ENCODE measurements at regions not wholly inside any gene's neighbourhood (a gene's known extent, or its start where the extent isn't known, plus 50 kb on each side); places are given as distances from the start of the nearest gene placed in this dataset.

GRCh38 chr5:171678646-171679045, 107.0 kb upstream of the SMIM23 start:
- no peak overlapping the region for H3K4me3 ChIP-seq (ENCODE audit: low read depth in 1 of 3, low read length in 3 of 3)

GRCh38 chr5:171680485-171680884, 105.1 kb upstream of the SMIM23 start:
- Histone ChIP-seq H3K27me3 (ENCODE audit: control insufficient read depth in 3 of 3, insufficient read depth in 3 of 3, low read length in 3 of 3) (peaks cover 0 to 14% (median 2%) of the 10 kb centered on the region in 3 donors), H3K4me3 (ENCODE audit: low read depth in 1 of 3, low read length in 3 of 3) (no peak overlapping the region), H3K4me1 (ENCODE audit: control insufficient read depth in 3 of 3, insufficient read depth in 2 of 3, low read depth in 1 of 3, low read length in 2 of 3) (no peaks in the 10 kb centered on the region), H3K36me3 (ENCODE audit: control insufficient read depth in 3 of 3, insufficient read depth in 2 of 3, low read depth in 1 of 3, low read length in 3 of 3) (no peaks in the 10 kb centered on the region), H3K27ac (ENCODE audit: low read depth in 1 of 3, low read length in 2 of 3) (no peak overlapping the region), H3K9me3 (ENCODE audit: control insufficient read depth in 2 of 2, insufficient read depth in 1 of 2, low read depth in 1 of 2, low read length in 1 of 2) (no peaks in the 10 kb centered on the region)
- FAIRE-seq (no peak), DNase-seq (no peak)
- WGBS, 3 donors: 78 to 82% (median 81%) methylated on average over 6 of the region's 6 CpGs

More at GRCh38 chr5:171678646-171679045, 107.0 kb upstream of the SMIM23 start:
- H3K27ac ChIP-seq (ENCODE audit: low read depth in 1 of 3, low read length in 2 of 3): no peak overlapping the region
- no peaks in the 10 kb centered on the region for H3K36me3 ChIP-seq (ENCODE audit: control insufficient read depth in 3 of 3, insufficient read depth in 2 of 3, low read depth in 1 of 3, low read length in 3 of 3)
- WGBS, 3 donors: 50 to 71% (median 55%) methylated on average over 1 of the region's 1 CpG
- H3K9me3 ChIP-seq (ENCODE audit: control insufficient read depth in 2 of 2, insufficient read depth in 1 of 2, low read depth in 1 of 2, low read length in 1 of 2): peaks cover 0 to 3% of the 10 kb centered on the region in 2 donors
- H3K4me1 ChIP-seq (ENCODE audit: control insufficient read depth in 3 of 3, insufficient read depth in 2 of 3, low read depth in 1 of 3, low read length in 2 of 3): no peaks in the 10 kb centered on the region
- DNase-seq (no peak), FAIRE-seq (no peak)
- peaks cover 0 to 15% (median 6%) of the 10 kb centered on the region in 3 donors for H3K27me3 ChIP-seq (ENCODE audit: control insufficient read depth in 3 of 3, insufficient read depth in 3 of 3, low read length in 3 of 3)

- Histone ChIP-seq H3K27me3 (ENCODE audit: control insufficient read depth in 3 of 3, insufficient read depth in 3 of 3, low read length in 3 of 3) (peaks cover 0 to 11% (median 2%) of the 10 kb centered on the region in 3 donors), H3K4me3 (ENCODE audit: low read depth in 1 of 3, low read length in 3 of 3) (no peak overlapping the region), H3K4me1 (ENCODE audit: control insufficient read depth in 3 of 3, insufficient read depth in 2 of 3, low read depth in 1 of 3, low read length in 2 of 3) (no peaks in the 10 kb centered on the region), H3K9me3 (ENCODE audit: control insufficient read depth in 2 of 2, insufficient read depth in 1 of 2, low read depth in 1 of 2, low read length in 1 of 2) (no peaks in the 10 kb centered on the region), H3K36me3 (ENCODE audit: control insufficient read depth in 3 of 3, insufficient read depth in 2 of 3, low read depth in 1 of 3, low read length in 3 of 3) (no peaks in the 10 kb centered on the region), H3K27ac (ENCODE audit: low read depth in 1 of 3, low read length in 2 of 3) (no peak overlapping the region)
- DNase-seq: no peak
- FAIRE-seq: no peak
- 79 to 85% (median 84%) methylated on average over 4 of the region's 4 CpGs for WGBS, 3 donors
Observed at GRCh38 chr5:171681061-171681460, 104.6 kb upstream of the SMIM23 start.

- Histone ChIP-seq H3K9me3 (ENCODE audit: control insufficient read depth in 2 of 2, insufficient read depth in 1 of 2, low read depth in 1 of 2, low read length in 1 of 2) (no peaks in the 10 kb centered on the region), H3K4me1 (ENCODE audit: control insufficient read depth in 3 of 3, insufficient read depth in 2 of 3, low read depth in 1 of 3, low read length in 2 of 3) (no peaks in the 10 kb centered on the region), H3K27me3 (ENCODE audit: control insufficient read depth in 3 of 3, insufficient read depth in 3 of 3, low read length in 3 of 3) (peaks cover 0 to 11% (median 2%) of the 10 kb centered on the region in 3 donors), H3K36me3 (ENCODE audit: control insufficient read depth in 3 of 3, insufficient read depth in 2 of 3, low read depth in 1 of 3, low read length in 3 of 3) (no peaks in the 10 kb centered on the region), H3K27ac (ENCODE audit: low read depth in 1 of 3, low read length in 2 of 3) (no peak overlapping the region), H3K4me3 (ENCODE audit: low read depth in 1 of 3, low read length in 3 of 3) (no peak overlapping the region)
- DNase-seq: no peak
- no peak for FAIRE-seq
- 42 to 65% (median 51%) methylated on average over 6 of the region's 6 CpGs for WGBS, 3 donors
Observed at GRCh38 chr5:171681677-171682076, 103.9 kb upstream of the SMIM23 start.

GRCh38 chr5:171682801-171683200, 102.8 kb upstream of the SMIM23 start:
- H3K4me1 ChIP-seq (ENCODE audit: control insufficient read depth in 3 of 3, insufficient read depth in 2 of 3, low read depth in 1 of 3, low read length in 2 of 3): no peaks in the 10 kb centered on the region
- DNase-seq (no peak), FAIRE-seq (no peak)
- H3K27ac ChIP-seq (ENCODE audit: low read depth in 1 of 3, low read length in 2 of 3): no peak overlapping the region
- no peaks in the 10 kb centered on the region for H3K9me3 ChIP-seq (ENCODE audit: control insufficient read depth in 2 of 2, insufficient read depth in 1 of 2, low read depth in 1 of 2, low read length in 1 of 2)
- H3K27me3 ChIP-seq (ENCODE audit: control insufficient read depth in 3 of 3, insufficient read depth in 3 of 3, low read length in 3 of 3): peaks cover 0 to 5% (median 2%) of the 10 kb centered on the region in 3 donors
- 73 to 80% (median 79%) methylated on average over 9 of the region's 9 CpGs for WGBS, 3 donors
- H3K36me3 ChIP-seq (ENCODE audit: control insufficient read depth in 3 of 3, insufficient read depth in 2 of 3, low read depth in 1 of 3, low read length in 3 of 3): no peaks in the 10 kb centered on the region
- no peak overlapping the region for H3K4me3 ChIP-seq (ENCODE audit: low read depth in 1 of 3, low read length in 3 of 3)

GRCh38 chr5:171684169-171684568, 101.4 kb upstream of the SMIM23 start:
- no peaks in the 10 kb centered on the region for H3K9me3 ChIP-seq (ENCODE audit: control insufficient read depth in 2 of 2, insufficient read depth in 1 of 2, low read depth in 1 of 2, low read length in 1 of 2)
- peaks cover 0 to 5% (median 2%) of the 10 kb centered on the region in 3 donors for H3K27me3 ChIP-seq (ENCODE audit: control insufficient read depth in 3 of 3, insufficient read depth in 3 of 3, low read length in 3 of 3)
- DNase-seq: no peak
- no peak for FAIRE-seq
- WGBS, 3 donors: 59 to 80% (median 66%) methylated on average over 5 of the region's 5 CpGs
- H3K27ac ChIP-seq (ENCODE audit: low read depth in 1 of 3, low read length in 2 of 3): no peak overlapping the region
- H3K4me1 ChIP-seq (ENCODE audit: control insufficient read depth in 3 of 3, insufficient read depth in 2 of 3, low read depth in 1 of 3, low read length in 2 of 3): no peaks in the 10 kb centered on the region
- H3K36me3 ChIP-seq (ENCODE audit: control insufficient read depth in 3 of 3, insufficient read depth in 2 of 3, low read depth in 1 of 3, low read length in 3 of 3): no peaks in the 10 kb centered on the region
- H3K4me3 ChIP-seq (ENCODE audit: low read depth in 1 of 3, low read length in 3 of 3): no peak overlapping the region

- no peaks in the 10 kb centered on the region for H3K27me3 ChIP-seq (ENCODE audit: control insufficient read depth in 3 of 3, insufficient read depth in 3 of 3, low read length in 3 of 3)
- no peaks in the 10 kb centered on the region for H3K9me3 ChIP-seq (ENCODE audit: control insufficient read depth in 2 of 2, insufficient read depth in 1 of 2, low read depth in 1 of 2, low read length in 1 of 2)
- no peak overlapping the region for H3K27ac ChIP-seq (ENCODE audit: low read depth in 1 of 3, low read length in 2 of 3)
- FAIRE-seq: no peak
- WGBS, 3 donors: 82 to 85% (median 84%) methylated on average over 11 of the region's 11 CpGs
- peak; percentile 1 to 14 for DNase-seq
- no peaks in the 10 kb centered on the region for H3K4me1 ChIP-seq (ENCODE audit: control insufficient read depth in 3 of 3, insufficient read depth in 2 of 3, low read depth in 1 of 3, low read length in 2 of 3)
- no peak overlapping the region for H3K4me3 ChIP-seq (ENCODE audit: low read depth in 1 of 3, low read length in 3 of 3)
- H3K36me3 ChIP-seq (ENCODE audit: control insufficient read depth in 3 of 3, insufficient read depth in 2 of 3, low read depth in 1 of 3, low read length in 3 of 3): no peaks in the 10 kb centered on the region
Observed at GRCh38 chr5:171688696-171689495, 96.7 kb upstream of the SMIM23 start.

GRCh38 chr5:171689853-171690417, 95.7 kb upstream of the SMIM23 start:
- Histone ChIP-seq H3K27me3 (ENCODE audit: control insufficient read depth in 3 of 3, insufficient read depth in 3 of 3, low read length in 3 of 3) (no peaks in the 10 kb centered on the region), H3K4me3 (ENCODE audit: low read depth in 1 of 3, low read length in 3 of 3) (no peak overlapping the region), H3K9me3 (ENCODE audit: control insufficient read depth in 2 of 2, insufficient read depth in 1 of 2, low read depth in 1 of 2, low read length in 1 of 2) (no peaks in the 10 kb centered on the region), H3K4me1 (ENCODE audit: control insufficient read depth in 3 of 3, insufficient read depth in 2 of 3, low read depth in 1 of 3, low read length in 2 of 3) (no peaks in the 10 kb centered on the region), H3K36me3 (ENCODE audit: control insufficient read depth in 3 of 3, insufficient read depth in 2 of 3, low read depth in 1 of 3, low read length in 3 of 3) (no peaks in the 10 kb centered on the region), H3K27ac (ENCODE audit: low read depth in 1 of 3, low read length in 2 of 3) (no peak overlapping the region)
- DNase-seq (no peak), FAIRE-seq (no peak)

Measured in small intestine (tissue), 7 donors.